ENCODE measurements at regions not wholly inside any gene's neighbourhood (a gene's known extent, or its start where the extent isn't known, plus 50 kb on each side); places are given as distances from the start of the nearest gene placed in this dataset.
"Not testable (repeated sequence)": the region's sequence is repeated elsewhere in the genome, so short reads cannot be mapped to it uniquely, and the experiment has no call there.

DNA sequence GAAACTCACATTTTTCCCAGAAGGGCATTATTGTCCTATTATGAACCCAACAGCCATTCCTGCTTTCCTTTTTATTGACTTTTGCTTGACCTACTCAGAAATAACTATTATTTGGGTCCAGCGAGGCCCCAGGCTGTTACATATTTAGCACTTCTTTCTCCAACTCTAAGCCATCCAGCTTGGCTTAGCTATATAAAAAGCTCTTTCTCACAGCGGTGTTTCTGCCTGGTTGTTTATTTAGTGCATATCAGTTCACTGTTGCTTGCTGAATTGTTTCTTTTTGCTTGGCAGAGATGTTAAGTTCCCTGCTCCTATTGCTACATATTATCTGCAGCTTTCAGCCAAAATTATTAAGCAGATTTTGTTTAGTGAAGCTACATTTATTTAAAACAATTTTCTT is 1156.8 kb upstream of the SEMA6A start:
- no peak overlapping the region for H3K27ac ChIP-seq
- TF ChIP-seq ZFX (IDR thresholded peaks at IDR 0.05; ENCODE audit: borderline replicate concordance), result no peak
- TF ChIP-seq, protein P1, sequence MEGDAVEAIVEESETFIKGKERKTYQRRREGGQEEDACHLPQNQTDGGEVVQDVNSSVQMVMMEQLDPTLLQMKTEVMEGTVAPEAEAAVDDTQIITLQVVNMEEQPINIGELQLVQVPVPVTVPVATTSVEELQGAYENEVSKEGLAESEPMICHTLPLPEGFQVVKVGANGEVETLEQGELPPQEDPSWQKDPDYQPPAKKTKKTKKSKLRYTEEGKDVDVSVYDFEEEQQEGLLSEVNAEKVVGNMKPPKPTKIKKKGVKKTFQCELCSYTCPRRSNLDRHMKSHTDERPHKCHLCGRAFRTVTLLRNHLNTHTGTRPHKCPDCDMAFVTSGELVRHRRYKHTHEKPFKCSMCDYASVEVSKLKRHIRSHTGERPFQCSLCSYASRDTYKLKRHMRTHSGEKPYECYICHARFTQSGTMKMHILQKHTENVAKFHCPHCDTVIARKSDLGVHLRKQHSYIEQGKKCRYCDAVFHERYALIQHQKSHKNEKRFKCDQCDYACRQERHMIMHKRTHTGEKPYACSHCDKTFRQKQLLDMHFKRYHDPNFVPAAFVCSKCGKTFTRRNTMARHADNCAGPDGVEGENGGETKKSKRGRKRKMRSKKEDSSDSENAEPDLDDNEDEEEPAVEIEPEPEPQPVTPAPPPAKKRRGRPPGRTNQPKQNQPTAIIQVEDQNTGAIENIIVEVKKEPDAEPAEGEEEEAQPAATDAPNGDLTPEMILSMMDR (IDR thresholded peaks at IDR 0.05), result no peak

- not testable (repeated sequence) for H3K27ac ChIP-seq
Observed at GRCh38 chr5:117720784-117721183, 1146.2 kb upstream of the SEMA6A start.

GRCh38 chr5:117719413-117719812 is 1144.8 kb upstream of the SEMA6A start:
- TF ChIP-seq ZFX (IDR thresholded peaks at IDR 0.05; ENCODE audit: borderline replicate concordance), result no peak
- TF ChIP-seq, protein P1 (IDR thresholded peaks at IDR 0.05), result no peak
- H3K27ac ChIP-seq, result no peak overlapping the region

- no peak overlapping the region for H3K27ac ChIP-seq
- TF ChIP-seq ZFX (IDR thresholded peaks at IDR 0.05; ENCODE audit: borderline replicate concordance), result no peak
- TF ChIP-seq, protein P1 (IDR thresholded peaks at IDR 0.05), result no peak
Observed at GRCh38 chr5:117713585-117714198, 1139.1 kb upstream of the SEMA6A start.

DNA sequence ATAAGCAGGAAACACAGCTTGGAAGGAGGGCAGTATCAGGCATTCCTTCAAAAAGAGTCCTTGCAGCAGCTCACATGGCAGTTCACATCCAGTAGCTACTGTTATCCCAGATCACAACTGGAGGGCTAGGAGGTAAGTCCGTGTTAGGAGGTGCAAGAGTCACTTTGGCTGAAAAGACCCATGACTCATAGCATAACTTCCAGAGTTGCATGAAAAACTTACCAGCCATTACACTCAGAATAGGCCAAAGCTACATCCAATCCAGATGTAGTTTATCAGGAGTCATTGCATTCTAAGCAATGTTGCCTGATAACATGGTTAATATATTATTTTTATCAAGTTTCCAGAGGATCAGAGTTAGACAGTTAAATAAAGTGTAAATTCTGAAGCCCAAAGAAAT is 1126.4 kb upstream of the SEMA6A start:
- H3K27ac ChIP-seq, result no peak overlapping the region
- TF ChIP-seq, protein P1 (IDR thresholded peaks at IDR 0.05), result no peak
- TF ChIP-seq ZFX (IDR thresholded peaks at IDR 0.05; ENCODE audit: borderline replicate concordance), result no peak

- no peak for TF ChIP-seq ZFX (IDR thresholded peaks at IDR 0.05; ENCODE audit: borderline replicate concordance)
- TF ChIP-seq, protein P1 (IDR thresholded peaks at IDR 0.05), result no peak
- no peak overlapping the region for H3K27ac ChIP-seq
Observed at GRCh38 chr5:117692606-117693005, 1118.0 kb upstream of the SEMA6A start.

DNA sequence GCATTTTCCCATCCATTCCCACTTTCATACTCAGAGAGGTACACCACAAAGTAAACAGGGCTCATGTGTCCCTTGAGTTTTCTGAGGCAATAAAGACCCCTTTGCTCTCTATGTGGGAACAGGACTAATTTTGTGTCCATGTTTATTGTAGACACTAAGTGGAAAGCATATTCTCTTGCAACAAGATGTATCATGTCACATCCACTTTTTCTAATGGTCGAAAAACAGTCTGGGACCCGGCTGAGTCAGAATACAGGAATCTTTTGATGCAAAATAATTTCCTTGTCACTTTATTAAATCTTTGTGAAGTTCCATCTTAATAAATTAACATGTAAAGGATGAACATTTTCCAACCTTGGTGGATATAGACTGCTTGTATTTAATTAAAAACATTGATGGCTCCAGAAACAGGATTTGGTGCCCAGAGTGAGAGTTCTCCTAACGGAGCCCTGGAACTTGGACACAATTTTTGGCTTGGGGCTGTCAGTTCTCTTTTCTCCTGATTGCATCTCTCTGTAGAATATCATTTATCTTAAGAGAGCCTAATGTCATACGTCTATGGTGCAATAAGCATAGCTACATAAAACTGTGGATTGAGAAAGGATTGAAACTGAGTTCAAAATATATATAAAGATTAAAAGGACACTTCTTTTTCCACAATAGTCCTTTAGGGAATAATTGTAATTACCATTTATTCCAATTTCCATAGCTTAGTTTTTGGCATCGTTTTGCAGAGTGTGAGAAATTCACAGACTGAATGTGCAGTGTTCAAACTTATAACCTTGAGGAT is 1116.7 kb upstream of the SEMA6A start:
- TF ChIP-seq, protein P1 (IDR thresholded peaks at IDR 0.05), result no peak
- TF ChIP-seq ZFX (IDR thresholded peaks at IDR 0.05; ENCODE audit: borderline replicate concordance), result no peak
- no peak overlapping the region for H3K27ac ChIP-seq

Measured in 22Rv1 (cell line).